ENCODE measurements at regions not wholly inside any gene's neighbourhood (a gene's known extent, or its start where the extent isn't known, plus 50 kb on each side); places are given as distances from the start of the nearest gene placed in this dataset.

DNA sequence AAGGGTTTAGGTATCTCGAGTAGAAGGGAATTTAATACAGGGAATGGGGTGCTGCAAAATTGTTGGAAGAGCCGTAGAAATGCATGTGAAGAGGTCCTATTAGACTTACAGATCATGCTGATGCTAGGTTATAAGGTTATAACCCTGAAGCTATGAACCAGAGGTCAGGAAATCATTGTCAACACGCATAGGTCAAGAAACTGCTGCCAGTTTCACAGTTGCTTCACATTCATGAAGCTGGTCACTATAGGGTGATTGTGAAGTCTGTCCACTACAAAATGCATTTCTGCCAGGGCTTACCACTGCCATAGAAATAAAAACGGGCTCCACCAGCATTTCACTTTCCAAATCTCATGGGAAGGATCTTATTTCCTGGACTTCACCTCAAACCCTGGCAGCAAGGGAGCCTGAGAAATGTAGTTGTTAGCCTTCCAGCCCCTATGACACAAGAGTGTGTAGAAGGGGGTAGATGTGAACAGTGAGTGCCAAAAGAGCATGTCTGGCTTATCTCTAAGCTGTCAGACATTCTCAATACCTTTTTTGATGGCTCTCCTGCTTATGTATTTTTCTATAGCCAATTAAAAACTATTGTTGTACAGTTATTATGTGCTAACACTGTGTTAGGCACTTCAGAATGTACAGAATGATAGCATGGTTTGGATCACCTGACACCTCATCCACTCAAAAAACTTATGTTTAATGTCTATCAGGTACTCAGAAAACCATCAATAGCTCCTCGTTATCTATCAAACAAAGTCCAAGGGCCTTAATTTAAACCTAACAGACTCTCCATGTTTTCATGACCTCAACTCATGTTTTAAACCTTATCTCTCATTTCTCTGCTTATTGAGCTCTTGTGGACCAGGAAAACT is 148.3 kb upstream of the TSC22D2 start:
- no peak for TF ChIP-seq EZH2phosphoT487 (IDR thresholded peaks at IDR 0.05; ENCODE audit: low read depth, severe bottlenecking, unreplicated experiment)
- TF ChIP-seq, protein P1, sequence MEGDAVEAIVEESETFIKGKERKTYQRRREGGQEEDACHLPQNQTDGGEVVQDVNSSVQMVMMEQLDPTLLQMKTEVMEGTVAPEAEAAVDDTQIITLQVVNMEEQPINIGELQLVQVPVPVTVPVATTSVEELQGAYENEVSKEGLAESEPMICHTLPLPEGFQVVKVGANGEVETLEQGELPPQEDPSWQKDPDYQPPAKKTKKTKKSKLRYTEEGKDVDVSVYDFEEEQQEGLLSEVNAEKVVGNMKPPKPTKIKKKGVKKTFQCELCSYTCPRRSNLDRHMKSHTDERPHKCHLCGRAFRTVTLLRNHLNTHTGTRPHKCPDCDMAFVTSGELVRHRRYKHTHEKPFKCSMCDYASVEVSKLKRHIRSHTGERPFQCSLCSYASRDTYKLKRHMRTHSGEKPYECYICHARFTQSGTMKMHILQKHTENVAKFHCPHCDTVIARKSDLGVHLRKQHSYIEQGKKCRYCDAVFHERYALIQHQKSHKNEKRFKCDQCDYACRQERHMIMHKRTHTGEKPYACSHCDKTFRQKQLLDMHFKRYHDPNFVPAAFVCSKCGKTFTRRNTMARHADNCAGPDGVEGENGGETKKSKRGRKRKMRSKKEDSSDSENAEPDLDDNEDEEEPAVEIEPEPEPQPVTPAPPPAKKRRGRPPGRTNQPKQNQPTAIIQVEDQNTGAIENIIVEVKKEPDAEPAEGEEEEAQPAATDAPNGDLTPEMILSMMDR (IDR thresholded peaks at IDR 0.05; ENCODE audit: poor library complexity), result no peak

Measured in hepatocyte (in vitro differentiated cells).